ENCODE measurements at regions not wholly inside any gene's neighbourhood (a gene's known extent, or its start where the extent isn't known, plus 50 kb on each side); places are given as distances from the start of the nearest gene placed in this dataset.

- TF ChIP-seq, protein P1, sequence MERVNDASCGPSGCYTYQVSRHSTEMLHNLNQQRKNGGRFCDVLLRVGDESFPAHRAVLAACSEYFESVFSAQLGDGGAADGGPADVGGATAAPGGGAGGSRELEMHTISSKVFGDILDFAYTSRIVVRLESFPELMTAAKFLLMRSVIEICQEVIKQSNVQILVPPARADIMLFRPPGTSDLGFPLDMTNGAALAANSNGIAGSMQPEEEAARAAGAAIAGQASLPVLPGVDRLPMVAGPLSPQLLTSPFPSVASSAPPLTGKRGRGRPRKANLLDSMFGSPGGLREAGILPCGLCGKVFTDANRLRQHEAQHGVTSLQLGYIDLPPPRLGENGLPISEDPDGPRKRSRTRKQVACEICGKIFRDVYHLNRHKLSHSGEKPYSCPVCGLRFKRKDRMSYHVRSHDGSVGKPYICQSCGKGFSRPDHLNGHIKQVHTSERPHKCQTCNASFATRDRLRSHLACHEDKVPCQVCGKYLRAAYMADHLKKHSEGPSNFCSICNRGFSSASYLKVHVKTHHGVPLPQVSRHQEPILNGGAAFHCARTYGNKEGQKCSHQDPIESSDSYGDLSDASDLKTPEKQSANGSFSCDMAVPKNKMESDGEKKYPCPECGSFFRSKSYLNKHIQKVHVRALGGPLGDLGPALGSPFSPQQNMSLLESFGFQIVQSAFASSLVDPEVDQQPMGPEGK (CRISPR knock-in tag; IDR thresholded peaks at IDR 0.05; ENCODE audit: borderline replicate concordance) = no peak
- TF ChIP-seq PPARA (CRISPR knock-in tag; IDR thresholded peaks at IDR 0.05; ENCODE audit: borderline replicate concordance) (no peak), POU6F1 (CRISPR knock-in tag; IDR thresholded peaks at IDR 0.05; ENCODE audit: borderline replicate concordance, low read depth) (no peak), CSDC2 (CRISPR knock-in tag; IDR thresholded peaks at IDR 0.05) (no peak), ZNF565 (CRISPR knock-in tag; conservative IDR thresholded peaks at IDR 0.05; ENCODE audit: low read depth) (no peak), BACH2 (CRISPR knock-in tag; IDR thresholded peaks at IDR 0.05; ENCODE audit: borderline replicate concordance) (no peak), ZNF70 (CRISPR knock-in tag; IDR thresholded peaks at IDR 0.05) (no peak), ARNTL (CRISPR knock-in tag; IDR thresholded peaks at IDR 0.05; ENCODE audit: borderline replicate concordance, low read depth) (no peak), CREB5 (CRISPR knock-in tag; IDR thresholded peaks at IDR 0.05; ENCODE audit: low read depth) (no peak), ZC3H10 (CRISPR knock-in tag; IDR thresholded peaks at IDR 0.05) (no peak), OSR1 (CRISPR knock-in tag; IDR thresholded peaks at IDR 0.05) (no peak), ISL1 (CRISPR knock-in tag; IDR thresholded peaks at IDR 0.05) (no peak)
Observed at GRCh38 chr7:153397459-153397858, 637.9 kb downstream of the ACTR3B start.

Data from SK-N-SH treated with all-trans-retinoic acid at 6 μM for 48 hours (cell line).